ENCODE measurements at regions not wholly inside any gene's neighbourhood (a gene's known extent, or its start where the extent isn't known, plus 50 kb on each side); places are given as distances from the start of the nearest gene placed in this dataset.

- H3K4me3 ChIP-seq (ENCODE audit: low read depth, low read length) = no peak overlapping the region
- TF ChIP-seq CTCF (IDR thresholded peaks at IDR 0.05; ENCODE audit: low read depth, low read length) = no peak
- in situ Hi-C loops (cut with HindIII; ENCODE audit: low sequenced_read_pairs) = no loop called here
- no peak for DNase-seq (ENCODE audit: low read depth, low spot score)
Measured at GRCh38 chr16:73608911-73609310, 561.0 kb upstream of the ZFHX3 start.

GRCh38 chr16:73605309-73605708 is 557.4 kb upstream of the ZFHX3 start:
- in situ Hi-C loops (cut with HindIII; ENCODE audit: low sequenced_read_pairs) = no loop called here
- no peak for DNase-seq (ENCODE audit: low read depth, low spot score)
- no peak overlapping the region for H3K4me3 ChIP-seq (ENCODE audit: low read depth, low read length)
- no peak for TF ChIP-seq CTCF (IDR thresholded peaks at IDR 0.05; ENCODE audit: low read depth, low read length)

- in situ Hi-C loops (cut with HindIII; ENCODE audit: low sequenced_read_pairs) = no loop called here
- H3K4me3 ChIP-seq (ENCODE audit: low read depth, low read length) = no peak overlapping the region
- no peak for TF ChIP-seq CTCF (IDR thresholded peaks at IDR 0.05; ENCODE audit: low read depth, low read length)
- DNase-seq (ENCODE audit: low read depth, low spot score) = no peak
Measured at GRCh38 chr16:73601911-73602310, 554.0 kb upstream of the ZFHX3 start.

- in situ Hi-C loops (cut with HindIII; ENCODE audit: low sequenced_read_pairs) = no loop called here
- DNase-seq (ENCODE audit: low read depth, low spot score) = no peak
- no peak overlapping the region for H3K4me3 ChIP-seq (ENCODE audit: low read depth, low read length)
- TF ChIP-seq CTCF (IDR thresholded peaks at IDR 0.05; ENCODE audit: low read depth, low read length) = no peak
Measured at GRCh38 chr16:73599870-73600269, 551.9 kb upstream of the ZFHX3 start.

- DNase-seq (ENCODE audit: low read depth, low spot score) = no peak
- in situ Hi-C loops (cut with HindIII; ENCODE audit: low sequenced_read_pairs) = no loop called here
- no peak for TF ChIP-seq CTCF (IDR thresholded peaks at IDR 0.05; ENCODE audit: low read depth, low read length)
- no peak overlapping the region for H3K4me3 ChIP-seq (ENCODE audit: low read depth, low read length)
Measured at GRCh38 chr16:73599351-73599750, 551.4 kb upstream of the ZFHX3 start.

GRCh38 chr16:73584157-73584556 is 536.2 kb upstream of the ZFHX3 start:
- no peak overlapping the region for H3K4me3 ChIP-seq (ENCODE audit: low read depth, low read length)
- no peak for DNase-seq (ENCODE audit: low read depth, low spot score)
- no peak for TF ChIP-seq CTCF (IDR thresholded peaks at IDR 0.05; ENCODE audit: low read depth, low read length)
- in situ Hi-C loops (cut with HindIII; ENCODE audit: low sequenced_read_pairs) = no loop called here
